Endometrial microvascular endothelial cells (primary cell): ENCODE measurements at regions not wholly inside any gene's neighbourhood (a gene's known extent, or its start where the extent isn't known, plus 50 kb on each side); places are given as distances from the start of the nearest gene placed in this dataset.
"Not testable (repeated sequence)": the region's sequence is repeated elsewhere in the genome, so short reads cannot be mapped to it uniquely, and the experiment has no call there.

Source experiments
- in situ Hi-C: cut with HindIII; loops from 2 replicates; pipeline ENCODE4 v1.10.0; 2017; ENCODE audit warnings: low sequenced_read_pairs, low pct_unique_long_range_greater_than_20kb; ENCODE audit errors: inconsistent ontology term

- in situ Hi-C loops = no loop called here
Observed at GRCh38 chr5:109588281-109589035, 101.3 kb upstream of the MAN2A1 start.

- in situ Hi-C loops = no loop called here
Observed at GRCh38 chr5:109584986-109585599, 104.6 kb upstream of the MAN2A1 start.

GRCh38 chr5:109580225-109580624 lies 109.5 kb upstream of the MAN2A1 start:
- in situ Hi-C loops = no loop called here

GRCh38 chr5:109575506-109575905 lies 114.2 kb upstream of the MAN2A1 start:
- in situ Hi-C loops = no loop called here

- in situ Hi-C loops = no loop called here
Observed at GRCh38 chr5:109574985-109575384, 114.7 kb upstream of the MAN2A1 start.

GRCh38 chr5:109573766-109574165 lies 116.0 kb upstream of the MAN2A1 start:
- in situ Hi-C loops = no loop called here

- in situ Hi-C loops = no loop called here
Observed at GRCh38 chr5:109573256-109573655, 116.5 kb upstream of the MAN2A1 start.

- in situ Hi-C loops = no loop called here
Observed at GRCh38 chr5:109571785-109572184, 117.9 kb upstream of the MAN2A1 start.

- in situ Hi-C loops = no loop called here
Observed at GRCh38 chr5:109570362-109570874, 119.3 kb upstream of the MAN2A1 start.

- in situ Hi-C loops = no loop called here
Observed at GRCh38 chr5:109567374-109568044, 122.2 kb upstream of the MAN2A1 start.

- in situ Hi-C loops = no loop called here
Observed at GRCh38 chr5:109566361-109566760, 123.4 kb upstream of the MAN2A1 start.

GRCh38 chr5:109563739-109564138 lies 126.0 kb upstream of the MAN2A1 start:
- in situ Hi-C loops = no loop called here

GRCh38 chr5:109563189-109563588 lies 126.5 kb upstream of the MAN2A1 start:
- in situ Hi-C loops = no loop called here

GRCh38 chr5:109562441-109562840 lies 127.3 kb upstream of the MAN2A1 start:
- in situ Hi-C loops = no loop called here

- in situ Hi-C loops = no loop called here
Observed at GRCh38 chr5:109561447-109561846, 128.3 kb upstream of the MAN2A1 start.

GRCh38 chr5:109560554-109560953 lies 129.2 kb upstream of the MAN2A1 start:
- in situ Hi-C loops = no loop called here

GRCh38 chr5:109558952-109559351 lies 130.8 kb upstream of the MAN2A1 start:
- in situ Hi-C loops = no loop called here

- in situ Hi-C loops = no loop called here
Observed at GRCh38 chr5:109558364-109558763, 131.4 kb upstream of the MAN2A1 start.

GRCh38 chr5:109553846-109554245 lies 135.9 kb upstream of the MAN2A1 start:
- in situ Hi-C loops = no loop called here

GRCh38 chr5:109551234-109551633 lies 138.5 kb upstream of the MAN2A1 start:
- in situ Hi-C loops = not testable (repeated sequence)
